ENCODE measurements at regions not wholly inside any gene's neighbourhood (a gene's known extent, or its start where the extent isn't known, plus 50 kb on each side); places are given as distances from the start of the nearest gene placed in this dataset.

- peaks cover 33% of the 10 kb centered on the region for H3K4me1 ChIP-seq (ENCODE audit: insufficient read depth, poor library complexity, severe bottlenecking)
- ATAC-seq (ENCODE audit: low read depth), result no peak
Measured at GRCh38 chr12:93086288-93086727, 157.2 kb upstream of the EEA1 start.

GRCh38 chr12:93087840-93088610, 158.9 kb upstream of the EEA1 start:
- TF ChIP-seq, protein P1, sequence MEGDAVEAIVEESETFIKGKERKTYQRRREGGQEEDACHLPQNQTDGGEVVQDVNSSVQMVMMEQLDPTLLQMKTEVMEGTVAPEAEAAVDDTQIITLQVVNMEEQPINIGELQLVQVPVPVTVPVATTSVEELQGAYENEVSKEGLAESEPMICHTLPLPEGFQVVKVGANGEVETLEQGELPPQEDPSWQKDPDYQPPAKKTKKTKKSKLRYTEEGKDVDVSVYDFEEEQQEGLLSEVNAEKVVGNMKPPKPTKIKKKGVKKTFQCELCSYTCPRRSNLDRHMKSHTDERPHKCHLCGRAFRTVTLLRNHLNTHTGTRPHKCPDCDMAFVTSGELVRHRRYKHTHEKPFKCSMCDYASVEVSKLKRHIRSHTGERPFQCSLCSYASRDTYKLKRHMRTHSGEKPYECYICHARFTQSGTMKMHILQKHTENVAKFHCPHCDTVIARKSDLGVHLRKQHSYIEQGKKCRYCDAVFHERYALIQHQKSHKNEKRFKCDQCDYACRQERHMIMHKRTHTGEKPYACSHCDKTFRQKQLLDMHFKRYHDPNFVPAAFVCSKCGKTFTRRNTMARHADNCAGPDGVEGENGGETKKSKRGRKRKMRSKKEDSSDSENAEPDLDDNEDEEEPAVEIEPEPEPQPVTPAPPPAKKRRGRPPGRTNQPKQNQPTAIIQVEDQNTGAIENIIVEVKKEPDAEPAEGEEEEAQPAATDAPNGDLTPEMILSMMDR (IDR thresholded peaks at IDR 0.05; ENCODE audit: poor library complexity, severe bottlenecking), result no peak
- no peaks in the 10 kb centered on the region for H3K9me3 ChIP-seq (ENCODE audit: severe bottlenecking)
- H3K27me3 ChIP-seq (ENCODE audit: insufficient read depth, poor library complexity, severe bottlenecking), result no peaks in the 10 kb centered on the region
- H3K36me3 ChIP-seq (ENCODE audit: low read depth), result no peaks in the 10 kb centered on the region
- H3K4me3 ChIP-seq (ENCODE audit: severe bottlenecking), result no peak overlapping the region
- peaks cover 40% of the 10 kb centered on the region for H3K4me1 ChIP-seq (ENCODE audit: insufficient read depth, poor library complexity, severe bottlenecking)
- peak overlapping the region; percentile 37 for H3K27ac ChIP-seq (ENCODE audit: poor library complexity, severe bottlenecking)
- ATAC-seq (ENCODE audit: low read depth) (no peak), DNase-seq (ENCODE audit: low spot score) (no peak)

More at GRCh38 chr12:93086288-93086727, 157.2 kb upstream of the EEA1 start:
- no peak overlapping the region for H3K4me3 ChIP-seq (ENCODE audit: severe bottlenecking)
- H3K27ac ChIP-seq (ENCODE audit: poor library complexity, severe bottlenecking), result no peak overlapping the region
- H3K27me3 ChIP-seq (ENCODE audit: insufficient read depth, poor library complexity, severe bottlenecking), result no peaks in the 10 kb centered on the region
- DNase-seq (ENCODE audit: low spot score), result no peak
- no peaks in the 10 kb centered on the region for H3K9me3 ChIP-seq (ENCODE audit: severe bottlenecking)
- H3K36me3 ChIP-seq (ENCODE audit: low read depth), result no peaks in the 10 kb centered on the region
- TF ChIP-seq, protein P1 (IDR thresholded peaks at IDR 0.05; ENCODE audit: poor library complexity, severe bottlenecking), result no peak

GRCh38 chr12:93089805-93090569, 160.9 kb upstream of the EEA1 start:
- Histone ChIP-seq H3K4me3 (ENCODE audit: severe bottlenecking) (no peak overlapping the region), H3K27me3 (ENCODE audit: insufficient read depth, poor library complexity, severe bottlenecking) (no peaks in the 10 kb centered on the region), H3K4me1 (ENCODE audit: insufficient read depth, poor library complexity, severe bottlenecking) (peaks cover 40% of the 10 kb centered on the region), H3K9me3 (ENCODE audit: severe bottlenecking) (no peaks in the 10 kb centered on the region), H3K36me3 (ENCODE audit: low read depth) (no peaks in the 10 kb centered on the region), H3K27ac (ENCODE audit: poor library complexity, severe bottlenecking) (peak overlapping the region; percentile 89)
- DNase-seq (ENCODE audit: low spot score) (no peak), ATAC-seq (ENCODE audit: low read depth) (peak; percentile 93)
- TF ChIP-seq, protein P1 (IDR thresholded peaks at IDR 0.05; ENCODE audit: poor library complexity, severe bottlenecking), result no peak

- H3K4me3 ChIP-seq (ENCODE audit: severe bottlenecking), result no peak overlapping the region
- peak overlapping the region; percentile 89 for H3K27ac ChIP-seq (ENCODE audit: poor library complexity, severe bottlenecking)
- H3K36me3 ChIP-seq (ENCODE audit: low read depth), result no peaks in the 10 kb centered on the region
- peaks cover 40% of the 10 kb centered on the region for H3K4me1 ChIP-seq (ENCODE audit: insufficient read depth, poor library complexity, severe bottlenecking)
- DNase-seq (ENCODE audit: low spot score) (no peak), ATAC-seq (ENCODE audit: low read depth) (peak; percentile 71)
- no peaks in the 10 kb centered on the region for H3K27me3 ChIP-seq (ENCODE audit: insufficient read depth, poor library complexity, severe bottlenecking)
- TF ChIP-seq, protein P1 (IDR thresholded peaks at IDR 0.05; ENCODE audit: poor library complexity, severe bottlenecking), result no peak
- H3K9me3 ChIP-seq (ENCODE audit: severe bottlenecking), result no peaks in the 10 kb centered on the region
Measured at GRCh38 chr12:93090731-93091172, 161.7 kb upstream of the EEA1 start.
